WTC11 (cell line): ENCODE measurements at regions not wholly inside any gene's neighbourhood (a gene's known extent, or its start where the extent isn't known, plus 50 kb on each side); places are given as distances from the start of the nearest gene placed in this dataset.

ENCODE experiments used
- ATAC-seq: fragments of 200-7000 bp; cut with Tn5 transposase; 2 replicates; pipeline ENCODE4 v1.10.0; 2021; ENCODE audit warnings: mild to moderate bottlenecking, moderate library complexity
- CTCF ChIA-PET: fragments of 300-600 bp; sonication (Branson Sonifier 250); formaldehyde crosslinking; loops from one replicate; lab custom pipeline; 2021; ENCODE audit warnings: antibody characterized with exemption; lab: Charles Lee
- POLR2A ChIA-PET: fragments of 350-600 bp; sonication (Branson Sonifier 250); formaldehyde crosslinking; loops from one replicate; lab custom pipeline; 2021; ENCODE audit warnings: antibody characterized with exemption; lab: Charles Lee
- DNase-seq: peaks from one replicate; pipeline ENCODE4 v3.0.0; 2021; ENCODE audit warnings: low spot score
- H3K27ac Mint-ChIP-seq: 2 replicates; pipeline ENCODE4 v1.8.0; 2021; ENCODE audit warnings: mixed read lengths
- H3K27me3 Mint-ChIP-seq: 2 replicates; pipeline ENCODE4 v1.8.0; 2021; ENCODE audit warnings: low read depth, mild to moderate bottlenecking, moderate library complexity, mixed read lengths
- H3K36me3 Mint-ChIP-seq: 2 replicates; pipeline ENCODE4 v1.8.0; 2021; ENCODE audit warnings: mixed read lengths
- H3K4me1 Mint-ChIP-seq: 2 replicates; pipeline ENCODE4 v1.8.0; 2022; ENCODE audit warnings: mixed read lengths
- H3K4me3 Mint-ChIP-seq: 2 replicates; pipeline ENCODE4 v1.8.0; 2021; ENCODE audit warnings: mild to moderate bottlenecking, moderate library complexity, mixed read lengths
- H3K9me3 Mint-ChIP-seq: 2 replicates; pipeline ENCODE4 v1.8.0; 2021; ENCODE audit warnings: mixed read lengths
- AR ChIP-seq: fragments of 250-450 bp; sonication (Bioruptor Pico); IDR thresholded peaks from 2 replicates; pipeline ENCODE4 v1.9.0; 2021; ENCODE audit warnings: mild to moderate bottlenecking
- ARID4B ChIP-seq: sonication (generic); formaldehyde crosslinking; IDR thresholded peaks from 2 replicates; pipeline ENCODE4 v1.8.0; 2023; ENCODE audit warnings: missing genetic modification reagents, mild to moderate bottlenecking, borderline replicate concordance
- ATF1 ChIP-seq: sonication (generic); formaldehyde crosslinking; IDR thresholded peaks from 2 replicates; pipeline ENCODE4 v1.8.1; 2023; ENCODE audit warnings: mild to moderate bottlenecking, moderate library complexity, missing genetic modification reagents
- ELF4 ChIP-seq: sonication (generic); formaldehyde crosslinking; IDR thresholded peaks from 2 replicates; pipeline ENCODE4 v1.8.1; 2022; ENCODE audit warnings: low read depth, mild to moderate bottlenecking, moderate library complexity, missing genetic modification reagents
- ERG ChIP-seq: fragments of 250-450 bp; sonication (Bioruptor Pico); IDR thresholded peaks from 2 replicates; pipeline ENCODE4 v1.8.0; 2021; ENCODE audit warnings: mild to moderate bottlenecking
- ETV6 ChIP-seq: sonication (generic); formaldehyde crosslinking; IDR thresholded peaks from 2 replicates; pipeline ENCODE4 v1.8.1; 2022; ENCODE audit warnings: mild to moderate bottlenecking, missing genetic modification reagents
- FOXJ3 ChIP-seq: sonication (generic); formaldehyde crosslinking; IDR thresholded peaks from 2 replicates; pipeline ENCODE4 v1.9.0; 2021; ENCODE audit warnings: missing genetic modification reagents, mild to moderate bottlenecking, borderline replicate concordance
- GABPB1 ChIP-seq: sonication (generic); formaldehyde crosslinking; IDR thresholded peaks from 2 replicates; pipeline ENCODE4 v1.8.1; 2023; ENCODE audit warnings: mild to moderate bottlenecking, missing genetic modification reagents
- JUN ChIP-seq: sonication (generic); formaldehyde crosslinking; IDR thresholded peaks from 2 replicates; pipeline ENCODE4 v1.8.0; 2023; ENCODE audit warnings: mild to moderate bottlenecking, missing genetic modification reagents
- MAX ChIP-seq: sonication (generic); formaldehyde crosslinking; IDR thresholded peaks from 2 replicates; pipeline ENCODE4 v1.8.0; 2022; ENCODE audit warnings: mild to moderate bottlenecking, missing genetic modification reagents
- MLX ChIP-seq: sonication (generic); formaldehyde crosslinking; IDR thresholded peaks from 2 replicates; pipeline ENCODE4 v1.8.1; 2023; ENCODE audit warnings: mild to moderate bottlenecking, missing genetic modification reagents, moderate library complexity
- NR3C1 ChIP-seq: sonication (generic); formaldehyde crosslinking; conservative IDR thresholded peaks from 2 replicates; pipeline ENCODE4 v1.8.1; 2023; ENCODE audit warnings: low read depth, mild to moderate bottlenecking, missing genetic modification reagents
- PREB ChIP-seq: sonication (generic); formaldehyde crosslinking; IDR thresholded peaks from 2 replicates; pipeline ENCODE4 v1.8.1; 2022; ENCODE audit warnings: mild to moderate bottlenecking, missing genetic modification reagents, moderate library complexity, borderline replicate concordance
- RORB ChIP-seq: fragments of 250-450 bp; sonication (Bioruptor Pico); IDR thresholded peaks from 2 replicates; pipeline ENCODE4 v1.9.0; 2021; ENCODE audit warnings: mild to moderate bottlenecking
- SMAD3 ChIP-seq: sonication (generic); formaldehyde crosslinking; IDR thresholded peaks from 2 replicates; pipeline ENCODE4 v1.8.0; 2022; ENCODE audit warnings: missing genetic modification reagents, mild to moderate bottlenecking, borderline replicate concordance
- USF1 ChIP-seq: sonication (generic); formaldehyde crosslinking; IDR thresholded peaks from 2 replicates; pipeline ENCODE4 v1.8.0; 2022; ENCODE audit warnings: mild to moderate bottlenecking, missing genetic modification reagents
- USF2 ChIP-seq: sonication (generic); formaldehyde crosslinking; IDR thresholded peaks from 2 replicates; pipeline ENCODE4 v1.8.1; 2023; ENCODE audit warnings: mild to moderate bottlenecking, missing genetic modification reagents, moderate library complexity
- ZMAT4 ChIP-seq: fragments of 250-450 bp; sonication (Bioruptor Pico); IDR thresholded peaks from 2 replicates; pipeline ENCODE4 v1.9.0; 2021; ENCODE audit warnings: mild to moderate bottlenecking
- ZNF121 ChIP-seq: sonication (generic); formaldehyde crosslinking; IDR thresholded peaks from 2 replicates; pipeline ENCODE4 v1.8.0; 2023; ENCODE audit warnings: missing genetic modification reagents
- ZNF232 ChIP-seq: sonication (generic); formaldehyde crosslinking; IDR thresholded peaks from 2 replicates; pipeline ENCODE4 v1.8.0; 2022; ENCODE audit warnings: mild to moderate bottlenecking, missing genetic modification reagents
- ZNF423 ChIP-seq: fragments of 250-450 bp; sonication (Bioruptor Pico); IDR thresholded peaks from 2 replicates; pipeline ENCODE4 v2.1.2; 2022; ENCODE audit warnings: mild to moderate bottlenecking, moderate library complexity

GRCh38 chr2:48080534-48081316 is 174.4 kb upstream of the FBXO11 start (continued):
- TF ChIP-seq ZNF121: no peak
- no peak for TF ChIP-seq ERG (CRISPR knock-in tag)

- Mint-ChIP-seq H3K36me3 (peaks cover 10% of the 10 kb centered on the region; the same call in 1 of the 2 replicates), H3K4me3 (no peak overlapping the region), H3K27me3 (no peaks in the 10 kb centered on the region), H3K27ac (no peak overlapping the region), H3K4me1 (no peaks in the 10 kb centered on the region), H3K9me3 (peaks cover 10% of the 10 kb centered on the region)
- CTCF ChIA-PET: interaction anchor here (1.6 kb wide), 1 partner anchor 26 kb away, joined by 4 read pairs; no protein-coding TSS in a partner anchor
- no peak for DNase-seq
- POLR2A ChIA-PET: no interaction called here
- no peak for ATAC-seq
- TF ChIP-seq AR (no peak), PREB (CRISPR knock-in tag) (no peak), ATF1 (no peak), SMAD3 (CRISPR knock-in tag) (no peak), ZMAT4 (CRISPR knock-in tag) (no peak), MAX (CRISPR knock-in tag) (no peak), USF1 (no peak), RORB (CRISPR knock-in tag) (no peak), MLX (CRISPR knock-in tag) (no peak), NR3C1 (CRISPR knock-in tag) (no peak), FOXJ3 (CRISPR knock-in tag) (no peak), ARID4B (CRISPR knock-in tag) (no peak), ZNF423 (no peak), GABPB1 (no peak), ZNF232 (CRISPR knock-in tag) (no peak), JUN (CRISPR knock-in tag) (no peak), ELF4 (CRISPR knock-in tag) (no peak), ETV6 (no peak), USF2 (no peak)
Measured at GRCh38 chr2:48081317-48081628, 175.0 kb upstream of the FBXO11 start.
